ENCODE measurements at regions not wholly inside any gene's neighbourhood (a gene's known extent, or its start where the extent isn't known, plus 50 kb on each side); places are given as distances from the start of the nearest gene placed in this dataset.

DNA sequence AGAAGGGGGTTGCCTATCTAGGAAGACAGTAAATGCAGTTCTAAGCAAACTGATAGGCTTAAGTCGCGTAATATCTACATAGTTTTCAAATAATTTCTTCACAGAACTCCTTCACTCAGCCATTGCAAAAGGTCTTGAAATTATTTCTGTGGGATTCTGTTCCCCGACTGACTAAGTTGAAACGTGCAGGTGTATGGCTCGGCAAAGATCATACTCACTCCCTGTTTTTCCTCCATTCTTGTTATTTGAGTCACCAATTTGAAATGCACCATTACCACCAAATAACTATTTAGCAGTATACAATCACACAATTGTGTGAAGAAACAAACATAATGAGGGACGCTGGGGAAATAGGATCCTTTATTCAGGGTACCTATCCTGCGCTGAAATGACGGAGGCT is 771.1 kb downstream of the GATA3 start:
- no peak overlapping the region for H3K4me3 ChIP-seq (replicated peaks; ENCODE audit: low read depth, low read length)
- DNase-seq (ENCODE audit: extremely low read depth, low read depth): no peak
- TF ChIP-seq, protein P1, sequence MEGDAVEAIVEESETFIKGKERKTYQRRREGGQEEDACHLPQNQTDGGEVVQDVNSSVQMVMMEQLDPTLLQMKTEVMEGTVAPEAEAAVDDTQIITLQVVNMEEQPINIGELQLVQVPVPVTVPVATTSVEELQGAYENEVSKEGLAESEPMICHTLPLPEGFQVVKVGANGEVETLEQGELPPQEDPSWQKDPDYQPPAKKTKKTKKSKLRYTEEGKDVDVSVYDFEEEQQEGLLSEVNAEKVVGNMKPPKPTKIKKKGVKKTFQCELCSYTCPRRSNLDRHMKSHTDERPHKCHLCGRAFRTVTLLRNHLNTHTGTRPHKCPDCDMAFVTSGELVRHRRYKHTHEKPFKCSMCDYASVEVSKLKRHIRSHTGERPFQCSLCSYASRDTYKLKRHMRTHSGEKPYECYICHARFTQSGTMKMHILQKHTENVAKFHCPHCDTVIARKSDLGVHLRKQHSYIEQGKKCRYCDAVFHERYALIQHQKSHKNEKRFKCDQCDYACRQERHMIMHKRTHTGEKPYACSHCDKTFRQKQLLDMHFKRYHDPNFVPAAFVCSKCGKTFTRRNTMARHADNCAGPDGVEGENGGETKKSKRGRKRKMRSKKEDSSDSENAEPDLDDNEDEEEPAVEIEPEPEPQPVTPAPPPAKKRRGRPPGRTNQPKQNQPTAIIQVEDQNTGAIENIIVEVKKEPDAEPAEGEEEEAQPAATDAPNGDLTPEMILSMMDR (IDR thresholded peaks at IDR 0.05; ENCODE audit: low read depth, low read length, missing control alignments): no peak

DNA sequence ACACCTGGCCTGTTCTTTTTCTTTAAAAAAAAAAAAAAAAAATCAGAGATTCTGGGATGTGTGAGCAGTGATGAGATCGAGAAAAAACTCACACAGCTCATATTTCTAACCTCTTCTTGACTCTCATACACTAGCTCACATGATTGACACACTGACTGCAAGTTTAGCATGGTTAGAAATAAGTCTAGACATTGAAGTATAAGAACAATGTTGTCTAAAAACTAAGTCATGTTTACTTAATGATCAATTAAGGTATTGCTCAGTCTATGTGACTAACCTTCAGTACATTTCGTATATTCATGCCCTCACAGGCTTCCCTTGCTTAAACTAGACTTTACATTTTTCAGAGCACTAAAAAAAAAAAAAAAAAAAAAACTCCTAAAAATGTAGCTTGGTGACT is 775.1 kb downstream of the GATA3 start:
- no peak overlapping the region for H3K4me3 ChIP-seq (replicated peaks; ENCODE audit: low read depth, low read length)
- DNase-seq (ENCODE audit: extremely low read depth, low read depth): no peak
- TF ChIP-seq, protein P1 (IDR thresholded peaks at IDR 0.05; ENCODE audit: low read depth, low read length, missing control alignments): no peak

DNA sequence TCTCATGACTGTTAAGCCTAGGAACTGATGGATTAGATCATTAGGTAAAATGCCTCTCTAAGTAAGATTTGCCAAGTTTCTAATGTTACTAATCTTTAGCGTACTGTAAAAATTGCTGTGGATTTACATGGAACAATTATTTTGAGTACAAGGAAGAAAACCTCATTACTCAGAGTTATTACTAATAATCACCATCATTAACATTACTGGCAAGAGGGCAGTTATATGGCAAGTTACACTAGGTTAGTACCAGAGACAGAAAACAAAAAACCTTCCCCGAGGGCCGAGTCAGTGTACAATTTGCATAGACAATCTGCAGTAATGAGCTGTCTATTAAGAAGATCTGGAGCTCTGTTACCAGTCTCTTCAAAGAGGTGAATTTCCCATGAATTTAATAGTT is 775.6 kb downstream of the GATA3 start:
- no peak for DNase-seq (ENCODE audit: extremely low read depth, low read depth)
- TF ChIP-seq, protein P1 (IDR thresholded peaks at IDR 0.05; ENCODE audit: low read depth, low read length, missing control alignments): no peak
- H3K4me3 ChIP-seq (replicated peaks; ENCODE audit: low read depth, low read length): no peak overlapping the region

DNA sequence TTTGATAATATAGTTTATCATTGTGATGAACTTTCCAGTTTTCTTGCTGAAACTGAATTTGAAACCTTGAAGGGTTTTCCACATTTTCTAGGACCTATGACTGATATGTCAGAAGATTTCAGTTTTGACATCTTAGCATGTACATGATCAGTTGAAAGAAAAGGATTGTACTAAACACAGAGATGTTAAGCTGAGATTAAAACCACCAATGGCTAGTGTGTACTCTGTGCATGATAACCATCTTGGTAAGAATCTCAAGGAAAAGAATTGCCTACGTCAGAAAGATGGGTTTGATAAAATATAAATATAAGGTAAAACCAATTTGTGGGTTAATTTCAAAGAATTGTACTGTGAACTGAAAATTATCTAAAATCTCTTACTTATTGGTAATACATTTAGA is 776.4 kb downstream of the GATA3 start:
- no peak overlapping the region for H3K4me3 ChIP-seq (replicated peaks; ENCODE audit: low read depth, low read length)
- no peak for DNase-seq (ENCODE audit: extremely low read depth, low read depth)
- TF ChIP-seq, protein P1 (IDR thresholded peaks at IDR 0.05; ENCODE audit: low read depth, low read length, missing control alignments): no peak

DNA sequence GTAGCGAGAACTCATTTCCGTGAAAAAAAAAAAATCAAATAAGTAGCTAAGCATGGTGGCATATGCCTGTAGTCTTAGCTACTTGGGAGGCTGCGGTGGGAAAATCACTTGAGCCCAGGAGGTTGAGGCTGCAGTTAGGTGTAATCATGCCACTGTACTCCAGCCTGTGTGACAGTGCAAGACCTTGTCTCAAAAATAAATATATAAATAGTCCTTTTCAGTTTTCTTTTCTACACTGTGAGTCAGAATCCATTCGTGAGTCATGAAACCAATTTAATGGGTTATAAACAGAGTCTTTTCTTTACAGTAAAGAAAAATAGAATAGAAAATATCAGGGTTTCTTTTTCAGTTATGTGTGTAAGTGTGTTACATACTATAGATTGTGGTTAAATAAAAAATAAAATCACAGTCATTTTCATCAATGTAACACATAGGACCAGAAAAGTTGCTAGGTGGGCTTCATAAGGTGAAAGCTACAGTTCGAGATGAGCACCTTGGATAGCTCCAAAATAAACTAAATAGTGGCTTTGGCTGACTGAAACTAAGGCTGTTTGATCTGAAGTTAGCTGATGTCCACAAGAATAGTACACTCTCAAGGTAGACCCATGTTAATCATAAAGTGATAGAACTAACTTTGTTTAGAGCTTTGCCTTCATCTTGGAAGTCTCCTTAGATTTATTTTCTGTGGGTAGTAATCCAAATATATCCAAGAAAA is 781.1 kb downstream of the GATA3 start:
- no peak for DNase-seq (ENCODE audit: extremely low read depth, low read depth)
- H3K4me3 ChIP-seq (replicated peaks; ENCODE audit: low read depth, low read length): no peak overlapping the region
- TF ChIP-seq, protein P1 (IDR thresholded peaks at IDR 0.05; ENCODE audit: low read depth, low read length, missing control alignments): no peak

DNA sequence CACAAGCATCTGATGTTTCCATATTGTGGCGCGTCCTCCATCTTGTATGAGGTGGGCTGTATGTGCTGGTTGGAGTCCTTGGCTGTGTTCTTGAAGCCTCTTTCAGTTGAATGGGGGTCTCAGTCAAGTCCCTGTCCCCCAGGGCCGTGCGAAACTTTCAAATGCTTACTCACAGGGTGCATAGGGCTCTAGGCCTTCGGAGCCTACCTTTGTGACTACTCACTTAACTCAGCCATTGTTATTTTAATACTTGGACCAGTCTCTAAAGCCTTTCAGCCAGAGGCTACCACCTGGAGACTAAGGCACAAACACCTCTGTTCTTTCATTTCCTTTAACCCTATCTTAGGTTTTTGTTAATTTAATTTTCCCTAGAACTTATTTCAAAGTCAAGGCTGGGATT is 785.9 kb downstream of the GATA3 start:
- TF ChIP-seq, protein P1 (IDR thresholded peaks at IDR 0.05; ENCODE audit: low read depth, low read length, missing control alignments): no peak
- H3K4me3 ChIP-seq (replicated peaks; ENCODE audit: low read depth, low read length): no peak overlapping the region
- no peak for DNase-seq (ENCODE audit: extremely low read depth, low read depth)

DNA sequence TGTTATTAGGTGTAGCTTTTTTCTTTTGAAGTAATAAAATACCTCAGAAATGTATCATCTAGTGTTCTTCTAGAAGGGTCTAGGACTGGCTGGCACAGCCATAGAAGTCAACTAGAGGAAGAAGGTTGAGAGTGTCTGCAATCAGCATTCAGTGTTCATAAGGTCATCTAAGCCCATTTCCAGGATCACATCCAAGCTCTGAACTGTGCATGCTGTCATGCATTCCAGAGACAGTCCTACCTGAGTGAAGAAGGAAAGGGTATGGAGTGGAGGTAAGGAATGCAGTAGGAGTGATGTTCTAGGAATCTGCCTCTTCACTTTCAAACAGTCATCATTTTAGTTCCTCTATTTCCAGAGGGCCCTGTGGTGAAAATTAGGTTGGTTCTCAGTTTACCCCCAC is 789.7 kb downstream of the GATA3 start:
- no peak overlapping the region for H3K4me3 ChIP-seq (replicated peaks; ENCODE audit: low read depth, low read length)
- DNase-seq (ENCODE audit: extremely low read depth, low read depth): no peak
- TF ChIP-seq, protein P1 (IDR thresholded peaks at IDR 0.05; ENCODE audit: low read depth, low read length, missing control alignments): no peak
